Neural progenitor cell (in vitro differentiated cells): ENCODE measurements at regions not wholly inside any gene's neighbourhood (a gene's known extent, or its start where the extent isn't known, plus 50 kb on each side); places are given as distances from the start of the nearest gene placed in this dataset.

ENCODE experiments used
- CTCF ChIP-seq: fragments of 200-600 bp; sonication (generic); IDR thresholded peaks from 2 replicates; pipeline ENCODE4 v1.5.1; 2017; ENCODE audit warnings: antibody characterized with exemption, mild to moderate bottlenecking
- EZH2 ChIP-seq: fragments of 200-600 bp; sonication (generic); IDR thresholded peaks from 2 replicates; pipeline ENCODE4 v1.6.1; 2017; ENCODE audit warnings: antibody characterized with exemption, mild to moderate bottlenecking, moderate library complexity

- TF ChIP-seq CTCF (no peak), EZH2 (no peak)
Observed at GRCh38 chr18:24869285-24869684, 408.8 kb downstream of the HRH4 start.
